GM21423 (cell line): ENCODE measurements at regions not wholly inside any gene's neighbourhood (a gene's known extent, or its start where the extent isn't known, plus 50 kb on each side); places are given as distances from the start of the nearest gene placed in this dataset.
"Not testable (repeated sequence)": the region's sequence is repeated elsewhere in the genome, so short reads cannot be mapped to it uniquely, and the experiment has no call there.

Experiments
- ATAC-seq: cut with Tn5 transposase; IDR thresholded peaks from one replicate; pipeline ENCODE4 v1.9.1; 2021; ENCODE audit warnings: mild to moderate bottlenecking, moderate library complexity; ENCODE audit not compliant: unreplicated experiment

- ATAC-seq, result no peak
Measured at GRCh38 chr4:60814549-60814948, 385.6 kb upstream of the ADGRL3 start.

- ATAC-seq, result no peak
Measured at GRCh38 chr4:60817609-60818008, 382.5 kb upstream of the ADGRL3 start.

DNA sequence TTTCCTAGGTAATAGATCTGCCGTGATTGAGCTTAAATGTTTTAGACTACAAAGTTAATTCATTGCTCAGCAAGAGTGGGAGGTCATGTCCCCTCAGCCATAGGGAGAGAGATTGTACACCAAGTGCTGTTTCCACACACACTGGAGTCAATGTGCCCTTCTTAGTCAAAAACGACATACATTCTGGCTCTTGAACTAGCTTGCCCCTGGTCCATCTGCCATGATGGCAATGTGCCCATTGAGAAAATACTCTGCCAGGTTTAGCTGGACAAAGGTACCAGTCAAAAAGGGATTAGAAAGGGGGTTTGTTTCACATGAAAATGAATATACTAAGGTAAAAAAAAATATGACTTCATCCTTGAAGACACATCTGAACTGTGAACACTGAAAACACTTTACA lies 377.1 kb upstream of the ADGRL3 start:
- no peak for ATAC-seq

GRCh38 chr4:60840020-60840419 lies 360.1 kb upstream of the ADGRL3 start:
- no peak for ATAC-seq

- ATAC-seq, result no peak
Measured at GRCh38 chr4:60846678-60847077, 353.4 kb upstream of the ADGRL3 start.

GRCh38 chr4:60847614-60848013 lies 352.5 kb upstream of the ADGRL3 start:
- no peak for ATAC-seq

DNA sequence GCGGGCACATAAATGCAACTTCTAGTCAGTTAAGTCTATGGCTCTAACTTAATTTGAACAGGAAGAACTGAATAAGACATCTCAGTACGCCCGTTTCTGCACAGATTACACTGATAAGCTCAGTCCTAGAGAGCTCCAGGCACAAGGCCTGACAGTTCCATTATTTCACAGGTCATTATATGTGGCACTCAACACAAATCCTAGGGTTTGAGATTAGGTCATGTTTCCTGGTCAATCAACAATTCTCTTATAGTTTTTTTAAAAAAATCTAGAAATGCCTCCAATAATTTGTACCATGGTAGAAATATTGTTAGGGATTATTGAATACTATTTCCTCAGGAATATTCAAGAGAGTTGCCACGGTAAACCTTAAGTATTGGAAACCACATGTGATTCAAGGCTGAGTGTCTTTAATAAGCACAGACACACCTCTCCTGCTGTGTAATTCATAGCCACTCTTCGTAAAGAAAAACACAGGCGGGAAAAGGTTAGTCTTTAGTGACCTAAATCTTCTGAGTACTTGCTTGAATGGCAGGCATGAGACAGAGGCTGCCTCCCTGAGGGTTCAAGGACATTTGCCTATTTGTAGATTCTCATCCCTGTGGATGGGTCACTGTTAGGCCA lies 342.9 kb upstream of the ADGRL3 start:
- no peak for ATAC-seq

GRCh38 chr4:60863442-60863841 lies 336.7 kb upstream of the ADGRL3 start:
- no peak for ATAC-seq

DNA sequence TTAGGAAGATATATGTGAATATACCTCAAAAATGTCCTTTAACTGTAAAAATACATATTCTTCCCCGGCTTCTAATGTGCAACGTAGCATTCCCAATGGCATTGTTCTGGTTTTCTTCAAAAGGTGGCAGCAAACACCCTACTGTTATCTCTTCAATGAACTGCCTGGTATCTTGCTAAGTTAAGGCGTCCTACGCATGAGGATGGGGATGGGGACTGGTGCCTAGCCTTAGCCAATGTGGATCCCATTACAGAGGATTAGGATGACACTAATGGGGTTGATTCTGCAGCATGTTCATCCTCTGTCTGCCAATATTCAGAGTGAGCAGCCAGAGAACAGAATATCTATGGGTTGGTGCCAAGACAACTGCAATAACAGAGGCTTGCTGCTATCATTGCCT lies 334.9 kb upstream of the ADGRL3 start:
- no peak for ATAC-seq

DNA sequence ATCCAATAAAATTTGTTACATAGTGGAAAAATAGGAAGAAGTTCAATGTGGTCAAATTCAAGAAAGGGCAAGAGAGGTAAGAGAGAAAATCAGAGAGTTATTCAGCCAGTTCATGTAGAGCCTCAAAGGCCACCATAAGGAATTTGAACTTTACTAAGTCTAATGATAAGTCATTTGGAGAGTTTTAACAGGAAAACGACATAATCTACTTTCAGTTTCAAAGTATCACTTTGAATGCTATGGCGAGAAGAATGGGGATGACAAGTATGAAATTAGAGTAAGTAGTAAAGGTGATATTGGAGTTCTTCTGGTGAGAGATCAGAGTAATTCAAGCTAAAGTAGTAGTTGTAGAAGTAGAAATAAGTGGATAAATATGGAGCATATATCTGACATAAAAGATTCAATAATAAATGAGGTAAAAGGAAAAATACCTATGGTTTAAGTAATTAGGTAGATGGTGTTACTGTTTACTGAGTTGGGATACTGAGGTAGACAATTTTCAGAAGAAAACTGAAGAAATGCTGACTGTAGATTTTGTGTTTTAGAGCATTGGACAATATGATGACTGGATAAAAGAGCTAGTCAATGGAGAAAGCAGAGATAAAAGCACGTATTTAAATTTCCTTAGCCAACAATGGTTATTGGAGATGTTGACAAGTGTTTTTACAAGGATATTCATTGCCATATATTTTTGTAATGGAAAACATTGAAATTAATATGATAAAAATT lies 331.7 kb upstream of the ADGRL3 start:
- ATAC-seq, result no peak

- ATAC-seq, result no peak
Measured at GRCh38 chr4:60879135-60879701, 320.9 kb upstream of the ADGRL3 start.

- ATAC-seq, result no peak
Measured at GRCh38 chr4:60884587-60884986, 315.5 kb upstream of the ADGRL3 start.

- ATAC-seq, result no peak
Measured at GRCh38 chr4:60885011-60885410, 315.1 kb upstream of the ADGRL3 start.

GRCh38 chr4:60890743-60891142 lies 309.4 kb upstream of the ADGRL3 start:
- no peak for ATAC-seq

- ATAC-seq, result no peak
Measured at GRCh38 chr4:60891947-60892346, 308.2 kb upstream of the ADGRL3 start.

DNA sequence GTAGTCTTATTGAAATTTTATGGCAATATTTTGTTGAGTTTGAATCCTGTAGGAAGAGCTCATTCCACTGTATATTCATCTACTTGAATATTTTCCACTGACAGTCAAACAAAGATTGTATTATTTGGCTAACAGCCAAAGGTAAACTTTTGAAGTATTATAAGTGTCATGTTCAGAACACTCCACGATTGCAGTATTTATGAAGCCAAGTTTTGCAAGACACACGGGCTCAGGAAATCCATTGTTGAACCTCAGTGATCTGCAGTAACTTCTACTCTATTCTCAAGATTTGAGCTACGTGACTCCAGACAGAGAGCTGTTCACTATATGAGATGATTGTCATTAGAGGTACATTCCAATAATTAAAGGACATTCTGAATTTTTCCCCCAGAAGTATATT lies 302.7 kb upstream of the ADGRL3 start:
- ATAC-seq, result no peak

DNA sequence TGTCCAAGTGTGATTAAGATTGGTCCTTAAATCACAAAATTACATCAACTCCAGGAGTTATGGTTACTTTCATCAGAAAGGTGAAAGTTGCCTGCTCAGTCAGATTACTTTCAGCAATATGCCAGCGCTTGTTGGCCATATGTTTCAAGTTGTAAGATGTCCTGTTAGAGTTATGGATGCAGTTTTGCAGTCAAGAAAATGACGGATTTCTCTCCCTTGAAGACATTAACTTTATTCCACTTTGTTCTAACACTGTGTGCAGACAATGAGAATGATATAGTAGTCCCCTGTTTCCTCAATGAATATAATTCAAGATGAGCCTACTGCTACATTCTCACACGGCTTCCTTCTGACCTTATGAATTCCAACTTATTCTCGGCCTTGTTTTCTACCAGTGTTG lies 295.0 kb upstream of the ADGRL3 start:
- ATAC-seq, result no peak

DNA sequence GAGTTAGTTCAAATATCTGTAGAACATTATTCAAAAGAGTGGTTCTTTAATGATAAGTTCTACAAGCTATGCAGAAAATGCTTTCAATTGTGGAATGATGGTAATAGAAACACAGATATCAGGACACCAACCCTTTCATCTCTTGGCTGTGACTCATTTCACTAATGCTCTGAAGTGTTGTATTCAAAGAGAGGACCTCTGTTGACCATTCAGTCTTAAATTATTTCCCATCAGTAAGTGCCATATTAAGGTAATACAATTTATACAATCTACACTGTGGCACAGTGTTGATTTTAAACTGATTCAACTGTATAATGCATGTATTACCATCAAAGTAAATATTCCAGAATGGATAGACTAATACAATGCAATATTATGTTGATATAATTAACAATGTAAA lies 289.0 kb upstream of the ADGRL3 start:
- no peak for ATAC-seq

DNA sequence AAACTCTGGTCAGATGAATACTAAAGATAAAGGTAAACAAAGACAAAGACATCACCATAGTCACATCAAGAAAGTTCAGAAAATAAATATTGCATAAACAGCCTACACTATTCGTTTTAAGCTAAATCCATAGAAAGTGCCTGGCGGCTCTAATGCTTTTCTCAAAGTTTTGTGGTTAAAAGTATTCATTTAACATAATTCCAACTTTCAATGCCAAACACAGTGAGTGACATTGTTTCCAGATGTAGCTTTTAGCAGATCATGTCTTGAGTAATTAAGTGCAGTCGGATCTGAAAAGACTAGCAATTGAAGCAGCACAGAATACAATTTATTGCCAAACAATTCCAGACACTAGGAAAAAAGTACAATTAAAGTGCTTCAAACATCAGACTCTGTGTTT lies 287.1 kb upstream of the ADGRL3 start:
- ATAC-seq, result no peak

GRCh38 chr4:60913671-60914070 lies 286.5 kb upstream of the ADGRL3 start:
- ATAC-seq, result no peak

- ATAC-seq, result not testable (repeated sequence)
Measured at GRCh38 chr4:60921735-60922134, 278.4 kb upstream of the ADGRL3 start.

- no peak for ATAC-seq
Measured at GRCh38 chr4:60923075-60923474, 277.1 kb upstream of the ADGRL3 start.
